ENCODE measurements at regions not wholly inside any gene's neighbourhood (a gene's known extent, or its start where the extent isn't known, plus 50 kb on each side); places are given as distances from the start of the nearest gene placed in this dataset.

- no peak overlapping the region for H2AFZ ChIP-seq (ENCODE audit: low read length)
- H2BK120ac ChIP-seq (ENCODE audit: low read depth, low read length, poor library complexity, severe bottlenecking): no peak overlapping the region
- H3T11ph ChIP-seq (ENCODE audit: low read length): no peak overlapping the region
- H3K23me2 ChIP-seq (ENCODE audit: insufficient read length, low read depth, low read length, poor library complexity, severe bottlenecking): no peaks in the 10 kb centered on the region
- H3K4ac ChIP-seq (ENCODE audit: low read depth, low read length): no peak overlapping the region
- no peak overlapping the region for H3K56ac ChIP-seq (ENCODE audit: insufficient read length, low read depth, low read length)
- no peak overlapping the region for H2BK15ac ChIP-seq (ENCODE audit: low read depth, low read length)
- WGBS (ENCODE audit: extremely low coverage, insufficient read length, low lambda C conversion rate): no CpG with 5 or more reads among the region's 8 CpGs
- H3K9me3 ChIP-seq (ENCODE audit: control insufficient read depth, low read depth, low read length): no peaks in the 10 kb centered on the region
- H3K27ac ChIP-seq (ENCODE audit: insufficient read length, low read depth, low read length): no peak overlapping the region
- no peak overlapping the region for H4K91ac ChIP-seq (ENCODE audit: insufficient read length, low read depth, low read length)
- no peaks in the 10 kb centered on the region for H3K9me3 Mint-ChIP-seq
- no peak overlapping the region for H2BK12ac ChIP-seq (ENCODE audit: insufficient read length, low read depth, low read length)
- peaks cover 2% of the 10 kb centered on the region; the same call in 1 of the 2 replicates for H3K27me3 Mint-ChIP-seq (ENCODE audit: low read depth)
- no peak overlapping the region for H3K23ac ChIP-seq (ENCODE audit: insufficient read length, low read depth, low read length)
- H3K36me3 Mint-ChIP-seq (ENCODE audit: insufficient read depth in 1 of 3, low read depth in 3 of 3): no peaks in the 10 kb centered on the region; a peak in 1 of 7 replicates
- H3K4me3 Mint-ChIP-seq: no peak overlapping the region
- H3K9ac ChIP-seq (ENCODE audit: extremely low read depth, insufficient read length, low read length): no peak overlapping the region
- no peak overlapping the region for H2BK20ac ChIP-seq (ENCODE audit: low read depth, low read length, poor library complexity, severe bottlenecking)
- H3K4me1 ChIP-seq (ENCODE audit: insufficient read depth, low read length): no peaks in the 10 kb centered on the region
- TF ChIP-seq CTCF (conservative IDR thresholded peaks at IDR 0.05): no peak
- H4K8ac ChIP-seq (replicated peaks; ENCODE audit: insufficient read length, low read depth, low read length): no peak overlapping the region
- no peaks in the 10 kb centered on the region for H3K79me2 ChIP-seq (ENCODE audit: insufficient read depth, low read length)
- H3K4me1 Mint-ChIP-seq: no peaks in the 10 kb centered on the region
- no peak overlapping the region for H2AK5ac ChIP-seq (ENCODE audit: insufficient read length, low read length)
- no peaks in the 10 kb centered on the region for H4K20me1 ChIP-seq (ENCODE audit: control insufficient read depth, insufficient read depth, insufficient read length)
- DNase-seq: no peak
- no peak overlapping the region for H4K5ac ChIP-seq (ENCODE audit: insufficient read length, low read depth, low read length)
- H3K4me2 ChIP-seq (ENCODE audit: insufficient read depth, insufficient read length, low read length): no peak overlapping the region
- H3K27ac Mint-ChIP-seq: no peak overlapping the region
- no peaks in the 10 kb centered on the region for H3K79me1 ChIP-seq (ENCODE audit: insufficient read depth, low read depth, low read length, poor library complexity, severe bottlenecking)
- H3K14ac ChIP-seq (ENCODE audit: insufficient read depth, low read length): no peak overlapping the region
- H3K18ac ChIP-seq (ENCODE audit: insufficient read length, low read depth, low read length): no peak overlapping the region
- H3K27me3 ChIP-seq (ENCODE audit: insufficient read depth, low read length): no peaks in the 10 kb centered on the region
- no peak overlapping the region for H2BK5ac ChIP-seq (ENCODE audit: insufficient read length, low read length)
These were observed 673.5 kb downstream of the ACTL7B start for GRCh38 chr9:108182270-108182669.
